IPS-15b (cell line): ENCODE measurements at regions not wholly inside any gene's neighbourhood (a gene's known extent, or its start where the extent isn't known, plus 50 kb on each side); places are given as distances from the start of the nearest gene placed in this dataset.
"Not testable (repeated sequence)": the region's sequence is repeated elsewhere in the genome, so short reads cannot be mapped to it uniquely, and the experiment has no call there.

Source experiments
- H3K27me3 ChIP-seq: one replicate; pipeline ENCODE4 v1.6.1; 2013; ENCODE audit warnings: low read length; ENCODE audit not compliant: control insufficient read depth, insufficient read depth
- H3K36me3 ChIP-seq: one replicate; pipeline ENCODE4 v1.6.1; 2013; ENCODE audit warnings: low read length; ENCODE audit not compliant: control insufficient read depth, insufficient read depth
- H3K4me1 ChIP-seq: one replicate; pipeline ENCODE4 v1.6.1; 2013; ENCODE audit warnings: mild to moderate bottlenecking, low read length; ENCODE audit not compliant: control insufficient read depth, insufficient read depth
- H3K4me3 ChIP-seq: one replicate; pipeline ENCODE4 v1.5.1; 2013; ENCODE audit warnings: low read depth, low read length
- H3K9ac ChIP-seq: one replicate; pipeline ENCODE4 v1.6.1; 2013; ENCODE audit warnings: low read depth, mild to moderate bottlenecking, low read length
- H3K9me3 ChIP-seq: one replicate; pipeline ENCODE4 v1.6.1; 2013; ENCODE audit warnings: mild to moderate bottlenecking, low read length; ENCODE audit not compliant: control insufficient read depth, insufficient read depth

- H3K9ac ChIP-seq = no peak overlapping the region
- no peaks in the 10 kb centered on the region for H3K27me3 ChIP-seq
- no peaks in the 10 kb centered on the region for H3K9me3 ChIP-seq
- H3K4me3 ChIP-seq = no peak overlapping the region
- H3K36me3 ChIP-seq = no peaks in the 10 kb centered on the region
- no peaks in the 10 kb centered on the region for H3K4me1 ChIP-seq
Observed at GRCh38 chr13:54742984-54743383, 1714.4 kb downstream of the OLFM4 start.

- no peak overlapping the region for H3K9ac ChIP-seq
Observed at GRCh38 chr13:54744747-54745146, 1716.1 kb downstream of the OLFM4 start.

GRCh38 chr13:54750521-54750920 is 1721.9 kb downstream of the OLFM4 start:
- H3K9ac ChIP-seq = no peak overlapping the region
- H3K4me1 ChIP-seq = no peaks in the 10 kb centered on the region
- H3K9me3 ChIP-seq = no peaks in the 10 kb centered on the region
- no peaks in the 10 kb centered on the region for H3K36me3 ChIP-seq
- H3K4me3 ChIP-seq = no peak overlapping the region
- no peaks in the 10 kb centered on the region for H3K27me3 ChIP-seq

More at GRCh38 chr13:54744747-54745146, 1716.1 kb downstream of the OLFM4 start:
- Histone ChIP-seq H3K4me1 (no peaks in the 10 kb centered on the region), H3K9me3 (no peaks in the 10 kb centered on the region), H3K27me3 (no peaks in the 10 kb centered on the region), H3K36me3 (no peaks in the 10 kb centered on the region), H3K4me3 (no peak overlapping the region)

- Histone ChIP-seq H3K27me3 (no peaks in the 10 kb centered on the region), H3K9ac (no peak overlapping the region), H3K36me3 (no peaks in the 10 kb centered on the region), H3K4me1 (no peaks in the 10 kb centered on the region), H3K4me3 (no peak overlapping the region), H3K9me3 (no peaks in the 10 kb centered on the region)
Observed at GRCh38 chr13:54758795-54759194, 1730.2 kb downstream of the OLFM4 start.

- no peaks in the 10 kb centered on the region for H3K4me1 ChIP-seq
- H3K36me3 ChIP-seq = no peaks in the 10 kb centered on the region
- no peaks in the 10 kb centered on the region for H3K27me3 ChIP-seq
- H3K9me3 ChIP-seq = no peaks in the 10 kb centered on the region
- no peak overlapping the region for H3K9ac ChIP-seq
- H3K4me3 ChIP-seq = no peak overlapping the region
Observed at GRCh38 chr13:54768214-54768613, 1739.6 kb downstream of the OLFM4 start.

GRCh38 chr13:54775501-54776191 is 1747.0 kb downstream of the OLFM4 start:
- Histone ChIP-seq H3K9ac (no peak overlapping the region), H3K4me3 (no peak overlapping the region), H3K4me1 (no peaks in the 10 kb centered on the region), H3K27me3 (no peaks in the 10 kb centered on the region), H3K36me3 (no peaks in the 10 kb centered on the region), H3K9me3 (no peaks in the 10 kb centered on the region)

- Histone ChIP-seq H3K27me3 (no peaks in the 10 kb centered on the region), H3K4me1 (no peaks in the 10 kb centered on the region), H3K36me3 (no peaks in the 10 kb centered on the region), H3K9ac (no peak overlapping the region), H3K9me3 (no peaks in the 10 kb centered on the region), H3K4me3 (no peak overlapping the region)
Observed at GRCh38 chr13:54787754-54788153, 1759.1 kb downstream of the OLFM4 start.

- Histone ChIP-seq H3K27me3 (no peaks in the 10 kb centered on the region), H3K4me3 (no peak overlapping the region), H3K36me3 (no peaks in the 10 kb centered on the region), H3K9me3 (no peaks in the 10 kb centered on the region), H3K9ac (no peak overlapping the region), H3K4me1 (no peaks in the 10 kb centered on the region)
Observed at GRCh38 chr13:54799621-54800226, 1771.1 kb downstream of the OLFM4 start.

GRCh38 chr13:54802226-54802625 is 1773.6 kb downstream of the OLFM4 start:
- H3K4me1 ChIP-seq = no peaks in the 10 kb centered on the region
- no peaks in the 10 kb centered on the region for H3K36me3 ChIP-seq
- no peaks in the 10 kb centered on the region for H3K27me3 ChIP-seq
- H3K9me3 ChIP-seq = no peaks in the 10 kb centered on the region
- no peak overlapping the region for H3K4me3 ChIP-seq
- no peak overlapping the region for H3K9ac ChIP-seq

GRCh38 chr13:54805743-54806142 is 1777.1 kb downstream of the OLFM4 start:
- H3K9me3 ChIP-seq = no peaks in the 10 kb centered on the region
- no peak overlapping the region for H3K9ac ChIP-seq
- no peaks in the 10 kb centered on the region for H3K27me3 ChIP-seq
- H3K4me3 ChIP-seq = no peak overlapping the region
- no peaks in the 10 kb centered on the region for H3K4me1 ChIP-seq
- H3K36me3 ChIP-seq = no peaks in the 10 kb centered on the region

- H3K9me3 ChIP-seq, H3K4me1 ChIP-seq, H3K4me3 ChIP-seq, H3K27me3 ChIP-seq, H3K36me3 ChIP-seq, H3K9ac ChIP-seq: not testable (repeated sequence)
Observed at GRCh38 chr13:54821938-54822470, 1793.4 kb downstream of the OLFM4 start.

- not testable (repeated sequence) for H3K4me3 ChIP-seq, H3K4me1 ChIP-seq, H3K9me3 ChIP-seq, H3K36me3 ChIP-seq, H3K9ac ChIP-seq, H3K27me3 ChIP-seq
Observed at GRCh38 chr13:54829391-54830068, 1800.9 kb downstream of the OLFM4 start.
